Ascending aorta (tissue), 2 donors: ENCODE measurements at regions not wholly inside any gene's neighbourhood (a gene's known extent, or its start where the extent isn't known, plus 50 kb on each side); places are given as distances from the start of the nearest gene placed in this dataset.

Experiments used
- DNase-seq, 2 donors: peaks; one replicate each; pipeline ENCODE4 v3.0.0-alpha.2; 2019; ENCODE audit warnings: low spot score in 2 of 2
- H3K27ac ChIP-seq, 2 donors: fragments of 200-600 bp; sonication (generic); one replicate each; pipeline ENCODE4 v1.5.1; 2016 to 2017; ENCODE audit warnings: mild to moderate bottlenecking in 1 of 2
- H3K27me3 ChIP-seq: fragments of 200-600 bp; sonication (generic); one replicate; pipeline ENCODE4 v1.5.1; 2017
- H3K36me3 ChIP-seq, 2 donors: fragments of 200-600 bp; sonication (generic); one replicate each; pipeline ENCODE4 v1.5.1; 2016
- H3K4me1 ChIP-seq, 2 donors: fragments of 200-600 bp; sonication (generic); one replicate each; pipeline ENCODE4 v1.5.1; 2016 to 2017; ENCODE audit warnings: mild to moderate bottlenecking in 1 of 2
- H3K4me3 ChIP-seq, 2 donors: fragments of 200-600 bp; sonication (generic); one replicate each; pipeline ENCODE4 v1.5.1; 2016 to 2017; ENCODE audit warnings: mild to moderate bottlenecking in 1 of 2
- H3K9me3 ChIP-seq, 2 donors: fragments of 200-600 bp; sonication (generic); one replicate each; pipeline ENCODE4 v1.5.1; 2016
- intact Hi-C: fragments of 100-400 bp; cut with DNase I; formaldehyde crosslinking; loops from one replicate; pipeline ENCODE4 v1.15.1; 2023
- TF ChIP-seq, protein P1 (sequence below), 3 experiments: fragments of 200-600 bp in 2 of 3; fragments of 450-650 bp in 1 of 3; sonication (generic) in 2 of 3; IDR thresholded peaks; one replicate each; pipeline ENCODE4 v1.5.1; 2016 to 2019; ENCODE audit warnings: antibody characterized with exemption in 3 of 3, mild to moderate bottlenecking in 1 of 3, moderate library complexity in 1 of 3

DNA sequence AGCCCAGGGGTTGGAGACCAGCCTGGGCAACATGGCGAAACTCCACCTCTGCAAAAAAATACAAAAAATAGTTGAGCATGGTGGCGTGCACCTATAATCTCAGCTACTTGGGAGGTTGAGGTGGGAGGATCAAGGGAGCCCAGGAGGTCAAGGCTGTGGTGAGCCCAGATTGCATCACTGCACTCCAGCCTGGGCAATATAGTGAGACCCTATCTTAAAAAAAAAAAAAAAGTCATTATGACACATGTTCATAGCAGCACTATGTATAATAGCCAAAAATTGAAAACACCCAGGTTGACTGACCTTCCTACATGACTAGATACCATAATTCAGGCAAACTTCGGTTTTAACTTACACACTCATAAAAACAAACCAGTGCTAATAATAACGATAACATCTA, 90.8 kb upstream of the RBPJ start:
- Histone ChIP-seq H3K27me3 (no peaks in the 10 kb centered on the region), H3K9me3 (no peaks in the 10 kb centered on the region), H3K4me1 (no peaks in the 10 kb centered on the region), H3K4me3 (no peak overlapping the region), H3K36me3 (no peaks in the 10 kb centered on the region), H3K27ac (no peak overlapping the region)
- TF ChIP-seq, protein P1, sequence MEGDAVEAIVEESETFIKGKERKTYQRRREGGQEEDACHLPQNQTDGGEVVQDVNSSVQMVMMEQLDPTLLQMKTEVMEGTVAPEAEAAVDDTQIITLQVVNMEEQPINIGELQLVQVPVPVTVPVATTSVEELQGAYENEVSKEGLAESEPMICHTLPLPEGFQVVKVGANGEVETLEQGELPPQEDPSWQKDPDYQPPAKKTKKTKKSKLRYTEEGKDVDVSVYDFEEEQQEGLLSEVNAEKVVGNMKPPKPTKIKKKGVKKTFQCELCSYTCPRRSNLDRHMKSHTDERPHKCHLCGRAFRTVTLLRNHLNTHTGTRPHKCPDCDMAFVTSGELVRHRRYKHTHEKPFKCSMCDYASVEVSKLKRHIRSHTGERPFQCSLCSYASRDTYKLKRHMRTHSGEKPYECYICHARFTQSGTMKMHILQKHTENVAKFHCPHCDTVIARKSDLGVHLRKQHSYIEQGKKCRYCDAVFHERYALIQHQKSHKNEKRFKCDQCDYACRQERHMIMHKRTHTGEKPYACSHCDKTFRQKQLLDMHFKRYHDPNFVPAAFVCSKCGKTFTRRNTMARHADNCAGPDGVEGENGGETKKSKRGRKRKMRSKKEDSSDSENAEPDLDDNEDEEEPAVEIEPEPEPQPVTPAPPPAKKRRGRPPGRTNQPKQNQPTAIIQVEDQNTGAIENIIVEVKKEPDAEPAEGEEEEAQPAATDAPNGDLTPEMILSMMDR (IDR thresholded peaks at IDR 0.05), result no peak
- no peak for DNase-seq
- intact Hi-C loops, result loop anchor here (10.0 kb wide), 1 partner anchor 185 kb away; no protein-coding TSS in a partner anchor

DNA sequence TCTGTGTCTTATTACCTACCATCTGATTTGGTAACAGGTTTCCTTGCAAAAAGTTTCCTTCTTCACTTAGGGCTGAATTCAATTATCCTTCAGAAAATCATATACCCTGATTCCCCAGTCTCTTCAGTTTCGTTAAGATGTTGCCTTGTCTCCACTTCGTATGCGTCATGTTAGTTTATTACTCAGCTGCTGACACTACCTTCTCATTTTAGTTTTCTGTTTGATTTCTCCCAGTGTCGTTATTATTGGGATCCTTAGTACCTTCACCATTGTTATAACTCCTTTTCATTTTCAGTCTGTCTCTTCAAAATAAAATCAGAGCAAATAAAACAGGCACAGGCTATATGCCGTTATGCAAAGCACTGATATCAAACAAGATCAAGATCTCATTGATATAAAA, 87.5 kb upstream of the RBPJ start:
- intact Hi-C loops, result loop anchor here (10.0 kb wide), 1 partner anchor 181 kb away; no protein-coding TSS in a partner anchor
- no peaks in the 10 kb centered on the region for H3K27me3 ChIP-seq
- no peak overlapping the region for H3K27ac ChIP-seq
- TF ChIP-seq, protein P1 (IDR thresholded peaks at IDR 0.05), result no peak
- no peaks in the 10 kb centered on the region for H3K9me3 ChIP-seq
- H3K4me3 ChIP-seq, result no peak overlapping the region
- peaks cover 0 to 6% of the 10 kb centered on the region in 2 donors for H3K4me1 ChIP-seq
- H3K36me3 ChIP-seq, result no peaks in the 10 kb centered on the region
- DNase-seq, result no peak

DNA sequence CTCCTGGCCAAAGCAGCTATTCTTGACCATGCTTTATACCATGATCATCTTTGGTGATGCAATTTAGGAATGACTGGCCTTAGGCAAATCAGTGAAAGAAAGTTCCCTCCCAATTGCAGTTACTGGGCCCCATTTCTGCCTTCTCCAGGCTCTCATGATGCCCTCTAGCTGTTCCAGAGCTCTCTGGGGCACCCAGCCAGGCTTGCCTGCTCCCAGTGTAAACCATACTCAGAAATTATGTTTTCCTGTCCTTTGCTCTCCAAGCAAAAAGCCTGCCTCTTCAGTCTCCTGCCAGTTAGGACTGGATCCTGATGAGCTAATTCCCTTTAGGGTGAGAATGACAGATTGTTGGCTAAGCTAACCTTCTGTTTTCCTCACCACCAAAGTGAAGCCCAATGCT, 85.3 kb upstream of the RBPJ start:
- Histone ChIP-seq H3K9me3 (no peaks in the 10 kb centered on the region), H3K27ac (peak overlapping the region; percentile 34 to 58), H3K27me3 (no peaks in the 10 kb centered on the region), H3K4me1 (peaks cover 0 to 19% of the 10 kb centered on the region in 2 donors), H3K36me3 (no peaks in the 10 kb centered on the region), H3K4me3 (no peak overlapping the region)
- intact Hi-C loops, result loop anchor here (2.0 to 10.0 kb wide), 4 partner anchors 29 to 208 kb away; no protein-coding TSS in a partner anchor
- TF ChIP-seq, protein P1 (IDR thresholded peaks at IDR 0.05), result peak in 1 of 3 experiments; percentile 22
- peak in 1 of 2 donors; percentile 87 for DNase-seq

DNA sequence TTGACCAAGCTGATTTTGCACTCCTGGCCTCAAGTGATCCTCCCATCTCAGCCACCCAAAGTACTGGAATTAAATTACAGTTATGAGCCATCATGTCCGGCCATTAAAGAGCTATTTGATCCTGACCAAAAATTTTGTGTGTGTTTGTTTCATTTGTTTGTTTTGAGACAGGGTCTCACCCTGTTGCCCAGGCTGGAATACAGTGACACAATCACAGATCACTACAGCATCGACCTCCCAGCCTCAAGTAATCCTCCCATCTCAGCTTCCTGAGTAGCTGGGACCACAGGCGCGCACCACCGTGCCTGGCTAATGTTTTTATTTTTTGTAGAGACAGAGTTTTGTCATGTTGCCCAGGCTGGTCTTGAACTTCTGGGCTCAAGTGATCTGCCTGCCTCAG, 82.9 kb upstream of the RBPJ start:
- TF ChIP-seq, protein P1 (IDR thresholded peaks at IDR 0.05), result no peak
- no peak overlapping the region for H3K4me3 ChIP-seq
- no peak overlapping the region for H3K27ac ChIP-seq
- H3K27me3 ChIP-seq, result no peaks in the 10 kb centered on the region
- intact Hi-C loops, result loop anchor here (5.0 to 10.0 kb wide), 3 partner anchors 146 to 211 kb away; no protein-coding TSS in a partner anchor
- no peak for DNase-seq
- no peaks in the 10 kb centered on the region for H3K9me3 ChIP-seq
- H3K4me1 ChIP-seq, result peaks cover 0 to 19% of the 10 kb centered on the region in 2 donors
- H3K36me3 ChIP-seq, result no peaks in the 10 kb centered on the region

DNA sequence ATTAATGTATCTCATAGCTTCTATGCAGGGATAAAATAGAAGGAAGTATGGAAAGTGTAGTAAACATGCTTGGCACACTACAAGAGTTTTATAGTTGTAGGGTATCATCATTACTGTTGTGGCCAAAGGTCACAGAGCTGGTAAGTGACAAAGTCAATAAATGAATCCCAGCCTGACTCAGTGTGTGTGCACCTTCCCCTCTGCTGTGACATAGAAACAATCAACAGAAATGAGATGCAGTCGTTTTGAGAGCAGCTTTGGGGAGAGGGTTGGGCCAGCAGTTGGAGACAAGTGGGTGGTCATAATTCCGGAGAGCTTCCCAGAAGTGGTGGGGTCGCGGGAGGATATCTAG, 82.4 kb upstream of the RBPJ start:
- DNase-seq, result no peak
- Histone ChIP-seq H3K27me3 (no peaks in the 10 kb centered on the region), H3K36me3 (no peaks in the 10 kb centered on the region), H3K4me1 (peaks cover 0 to 19% of the 10 kb centered on the region in 2 donors), H3K27ac (peak overlapping the region; percentile 52 to 72), H3K4me3 (no peak overlapping the region), H3K9me3 (no peaks in the 10 kb centered on the region)
- TF ChIP-seq, protein P1 (IDR thresholded peaks at IDR 0.05), result no peak
- intact Hi-C loops, result loop anchor here (5.0 to 10.0 kb wide), 3 partner anchors 146 to 211 kb away; no protein-coding TSS in a partner anchor
